GM18520 (cell line): ENCODE measurements at regions not wholly inside any gene's neighbourhood (a gene's known extent, or its start where the extent isn't known, plus 50 kb on each side); places are given as distances from the start of the nearest gene placed in this dataset.
"Not testable (repeated sequence)": the region's sequence is repeated elsewhere in the genome, so short reads cannot be mapped to it uniquely, and the experiment has no call there.

Experiments used
- ATAC-seq: cut with Tn5 transposase; IDR thresholded peaks from one replicate; pipeline ENCODE4 v1.9.1; 2021; ENCODE audit not compliant: unreplicated experiment

DNA sequence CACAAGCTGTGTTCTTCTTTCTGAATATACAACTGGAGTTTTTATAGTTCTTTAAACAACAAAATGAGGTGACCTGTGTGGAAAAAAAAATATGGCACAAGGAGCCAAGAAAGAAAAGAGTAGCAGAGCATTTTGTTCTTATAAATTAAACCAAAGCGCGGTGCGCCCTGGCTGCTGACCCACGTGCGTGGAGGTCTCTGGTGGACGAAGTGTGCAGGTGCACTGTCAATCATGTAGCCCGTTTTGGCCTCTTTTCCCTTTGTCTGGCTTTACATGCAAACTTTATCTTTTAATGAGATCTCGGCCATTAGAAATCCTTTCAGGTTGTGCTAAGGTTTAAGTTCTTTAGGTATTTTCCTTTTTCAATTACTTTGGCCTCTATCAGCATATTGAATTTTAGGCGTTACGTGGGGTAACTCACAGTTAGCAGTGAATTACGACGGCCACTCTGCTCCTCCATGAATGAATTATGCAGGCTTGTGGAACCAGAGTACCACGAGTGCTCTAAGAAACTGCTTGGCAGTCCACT, 443.9 kb upstream of the SLC10A2 start:
- no peak for ATAC-seq

DNA sequence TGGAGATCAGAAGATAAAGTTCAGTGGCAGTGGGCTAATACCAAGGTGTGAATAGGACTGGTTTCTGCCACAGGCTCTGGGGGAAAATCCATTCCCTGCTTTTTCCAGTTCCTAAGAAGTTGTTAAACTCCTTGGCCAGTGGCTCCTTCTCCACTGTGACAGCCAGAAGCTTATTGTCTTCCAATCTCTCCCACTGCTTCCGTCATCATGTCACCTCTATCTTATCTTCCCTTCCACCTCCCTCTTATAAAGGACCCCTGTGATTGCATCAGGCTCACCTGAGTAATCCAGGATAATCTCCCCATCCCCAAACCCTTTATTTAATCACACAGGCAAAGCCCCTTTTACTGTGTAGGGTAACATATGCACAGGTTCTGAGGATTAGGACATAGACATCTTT, 431.2 kb upstream of the SLC10A2 start:
- no peak for ATAC-seq

DNA sequence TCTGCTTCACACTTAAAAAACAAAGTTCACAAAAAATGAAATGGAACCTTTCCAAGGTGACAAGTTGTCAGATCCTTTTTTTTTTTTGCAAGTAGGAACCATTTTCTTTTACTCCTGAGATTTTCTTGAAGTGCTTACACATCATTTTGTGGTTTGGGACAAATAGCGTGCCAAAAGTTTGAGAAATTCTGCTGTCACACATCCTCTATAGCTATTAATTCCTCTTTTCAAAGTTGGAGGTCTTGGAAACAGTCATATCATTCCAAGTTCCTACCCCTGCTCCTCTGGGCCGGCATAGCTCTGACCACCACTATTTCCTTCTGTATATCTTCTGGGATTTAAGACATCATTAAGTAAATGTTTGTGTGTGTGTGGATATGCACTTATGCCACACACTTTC, 421.6 kb upstream of the SLC10A2 start:
- ATAC-seq = no peak

DNA sequence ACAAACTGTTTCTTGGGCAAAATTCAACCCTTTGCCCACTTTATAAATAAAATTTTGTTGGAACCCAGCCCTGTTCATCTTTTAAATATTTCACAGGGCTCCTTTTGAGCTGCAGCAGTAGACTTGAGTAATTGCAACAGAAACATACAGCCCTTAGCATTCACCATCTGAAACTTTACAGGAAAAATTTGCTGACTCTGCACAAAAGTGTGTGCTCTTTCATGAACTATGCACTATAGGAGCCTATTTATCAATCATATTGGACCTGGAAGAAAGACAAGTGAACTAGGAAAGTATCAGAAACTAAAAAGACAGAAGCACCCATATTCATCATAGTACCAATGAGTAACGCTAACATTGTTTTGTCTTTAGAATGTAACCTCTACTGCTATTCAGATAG, 406.9 kb upstream of the SLC10A2 start:
- no peak for ATAC-seq

GRCh38 chr13:103471896-103472295, 405.7 kb upstream of the SLC10A2 start:
- ATAC-seq = no peak

GRCh38 chr13:103469771-103470170, 403.6 kb upstream of the SLC10A2 start:
- no peak for ATAC-seq

DNA sequence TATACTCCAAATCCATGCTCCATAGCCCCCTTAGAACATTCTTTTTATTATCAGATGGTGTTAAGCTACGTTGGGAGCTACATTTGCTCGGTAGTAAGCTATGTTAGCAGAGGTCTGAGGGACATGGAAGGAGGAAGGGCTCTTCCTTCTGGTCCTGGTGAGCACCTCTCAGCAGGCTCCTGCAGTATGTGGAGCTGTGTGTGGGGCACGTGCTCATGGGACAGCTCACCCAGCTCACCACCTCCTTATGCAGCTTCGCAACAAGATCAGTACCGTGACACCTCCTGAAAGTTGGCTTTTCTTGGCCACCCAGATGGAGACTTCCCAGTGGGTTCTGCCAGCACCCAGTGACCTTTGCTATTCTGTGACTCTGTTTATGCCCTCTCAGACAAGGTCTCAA, 400.5 kb upstream of the SLC10A2 start:
- no peak for ATAC-seq

DNA sequence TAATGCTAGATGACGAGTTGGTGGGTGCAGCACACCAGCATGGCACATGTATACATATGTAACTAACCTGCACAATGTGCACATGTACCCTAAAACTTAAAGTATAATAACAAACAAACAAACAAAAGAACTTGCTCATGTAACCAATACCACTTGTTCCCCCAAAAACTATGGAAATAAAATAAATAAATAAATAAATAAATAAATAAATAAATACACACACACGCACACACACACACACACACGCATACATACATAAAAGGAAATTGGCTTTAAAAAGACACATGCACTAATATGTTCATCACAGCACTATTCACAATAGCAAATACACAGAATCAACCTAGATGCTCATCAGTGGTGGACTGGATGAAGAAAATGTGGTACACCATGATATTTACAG, 394.0 kb upstream of the SLC10A2 start:
- ATAC-seq = not testable (repeated sequence)

GRCh38 chr13:103457050-103457449, 390.8 kb upstream of the SLC10A2 start:
- not testable (repeated sequence) for ATAC-seq

DNA sequence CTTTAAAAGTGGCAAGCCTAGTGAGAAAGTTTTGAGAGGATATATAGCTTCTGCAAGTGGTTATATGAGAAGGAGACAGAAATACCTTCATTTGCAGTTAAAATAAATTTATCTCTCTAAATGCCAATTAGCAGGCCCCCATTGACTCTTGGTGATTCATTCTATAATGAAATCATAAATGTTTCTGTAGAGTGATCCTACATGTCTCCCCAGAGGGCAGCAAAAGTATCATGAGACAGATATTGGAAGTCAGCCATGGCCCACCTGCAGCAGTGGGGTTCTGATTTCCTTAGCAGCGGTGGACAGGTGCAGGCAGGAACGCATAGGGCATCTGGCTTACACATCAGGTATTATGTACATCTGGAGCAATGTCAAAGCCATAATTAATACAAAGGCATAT, 385.4 kb upstream of the SLC10A2 start:
- ATAC-seq = no peak

- no peak for ATAC-seq
Measured at GRCh38 chr13:103443604-103444003, 377.4 kb upstream of the SLC10A2 start.

- no peak for ATAC-seq
Measured at GRCh38 chr13:103437651-103438050, 371.4 kb upstream of the SLC10A2 start.

GRCh38 chr13:103436057-103436654, 369.9 kb upstream of the SLC10A2 start:
- ATAC-seq = no peak

GRCh38 chr13:103431856-103432255, 365.6 kb upstream of the SLC10A2 start:
- no peak for ATAC-seq

GRCh38 chr13:103430368-103430767, 364.2 kb upstream of the SLC10A2 start:
- no peak for ATAC-seq

GRCh38 chr13:103410002-103410401, 343.8 kb upstream of the SLC10A2 start:
- ATAC-seq = no peak

DNA sequence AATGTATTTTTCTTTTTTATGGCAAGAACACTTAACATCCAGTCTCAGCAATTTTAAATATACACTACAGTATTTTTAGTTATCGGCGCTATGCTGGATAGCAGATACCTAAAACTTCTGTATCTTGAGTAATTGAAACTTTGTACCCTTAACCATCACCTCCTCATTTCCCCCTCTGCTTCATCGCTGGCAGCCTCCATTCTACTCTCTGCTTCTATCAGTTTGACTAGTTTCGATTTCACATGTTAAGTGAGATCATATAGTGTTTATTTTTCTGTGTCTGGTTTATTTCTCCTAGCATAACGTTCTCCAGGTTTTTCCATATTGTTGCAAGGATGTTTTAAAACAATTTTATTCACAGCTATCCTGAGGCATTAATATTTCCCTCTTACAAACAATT, 340.8 kb upstream of the SLC10A2 start:
- no peak for ATAC-seq

DNA sequence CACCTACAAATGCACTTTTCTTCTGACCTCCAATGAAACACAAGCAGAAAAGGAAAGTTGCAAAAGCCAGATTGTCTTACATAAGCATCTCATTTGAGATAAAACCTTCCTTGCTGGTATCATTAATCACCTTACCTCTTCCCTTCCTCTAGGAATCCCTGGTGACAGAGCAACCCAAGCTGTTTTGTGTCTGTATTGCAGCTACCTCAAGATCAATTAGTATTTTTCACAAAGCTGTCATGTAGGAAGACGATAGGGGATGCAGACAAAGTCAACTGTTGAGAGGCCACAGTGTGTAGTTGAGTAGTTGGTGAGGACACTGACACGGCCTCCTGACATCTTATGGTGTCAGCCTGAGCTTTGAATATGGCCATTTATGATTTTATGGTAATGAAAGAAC, 339.1 kb upstream of the SLC10A2 start:
- ATAC-seq = no peak

- no peak for ATAC-seq
Measured at GRCh38 chr13:103403814-103404213, 337.6 kb upstream of the SLC10A2 start.

DNA sequence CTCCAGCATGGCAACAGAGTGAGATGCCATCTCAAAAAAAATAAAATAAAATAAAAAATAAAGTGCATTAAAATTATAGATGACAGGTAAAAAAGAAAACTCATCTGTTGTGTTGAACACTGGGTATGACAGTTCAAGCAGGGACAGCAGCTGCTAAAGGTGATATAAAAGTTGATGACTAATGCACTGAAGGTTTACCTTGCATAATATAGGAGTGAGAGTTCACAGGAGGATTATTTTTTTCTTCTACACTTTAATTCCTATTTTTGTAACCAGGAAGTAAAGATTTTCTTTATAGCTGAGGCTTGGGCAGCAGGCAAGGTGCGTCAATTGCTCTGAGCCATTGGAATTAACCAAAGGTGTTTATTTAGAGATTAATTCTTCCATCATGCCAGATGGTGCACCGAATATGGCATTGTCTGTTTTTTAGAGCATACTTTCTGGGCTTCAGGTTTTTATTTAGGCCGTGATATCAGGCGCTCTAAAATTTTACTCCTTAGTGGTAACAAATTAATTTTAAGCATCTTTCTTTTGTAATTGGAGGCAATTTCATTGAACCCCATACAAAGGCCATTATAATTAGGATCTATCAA, 337.0 kb upstream of the SLC10A2 start:
- ATAC-seq = no peak

DNA sequence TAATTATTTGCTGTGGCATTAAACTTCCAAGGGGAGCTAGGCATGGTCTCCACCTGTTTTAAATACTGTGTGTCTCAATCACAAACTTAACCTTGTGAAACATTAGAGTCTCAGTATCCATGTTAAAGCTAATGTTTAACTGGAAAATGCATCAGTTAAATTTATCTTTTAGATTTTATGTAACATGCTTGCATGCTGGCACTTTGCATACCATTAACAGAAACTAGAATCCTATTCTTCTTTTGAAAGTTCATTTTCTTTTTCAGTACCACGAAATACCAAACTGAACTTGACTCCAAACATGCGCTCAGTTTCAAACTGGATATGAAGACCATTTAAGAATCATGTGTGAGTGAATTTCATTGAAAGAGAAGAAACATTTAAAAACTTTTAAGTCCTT, 328.9 kb upstream of the SLC10A2 start:
- ATAC-seq = no peak

GRCh38 chr13:103394618-103395017, 328.4 kb upstream of the SLC10A2 start:
- ATAC-seq = no peak

GRCh38 chr13:103391936-103392335, 325.7 kb upstream of the SLC10A2 start:
- no peak for ATAC-seq
